GM12865 (cell line): ENCODE measurements at regions not wholly inside any gene's neighbourhood (a gene's known extent, or its start where the extent isn't known, plus 50 kb on each side); places are given as distances from the start of the nearest gene placed in this dataset.

Source experiments
- DNase-seq: peaks from one replicate; pipeline ENCODE4 v3.0.0; 2010; ENCODE audit warnings: low read depth
- H3K4me3 ChIP-seq: 2 replicates; pipeline ENCODE4 v1.5.1; 2011; ENCODE audit warnings: mild to moderate bottlenecking, low read depth, low read length, control low read depth
- TF ChIP-seq, protein P1 (sequence below): IDR thresholded peaks from 2 replicates; pipeline ENCODE4 v1.5.1; 2011; ENCODE audit warnings: low read length, control low read depth, low read depth, inconsistent platforms; ENCODE audit not compliant: insufficient read depth; ENCODE audit errors: missing control alignments

DNA sequence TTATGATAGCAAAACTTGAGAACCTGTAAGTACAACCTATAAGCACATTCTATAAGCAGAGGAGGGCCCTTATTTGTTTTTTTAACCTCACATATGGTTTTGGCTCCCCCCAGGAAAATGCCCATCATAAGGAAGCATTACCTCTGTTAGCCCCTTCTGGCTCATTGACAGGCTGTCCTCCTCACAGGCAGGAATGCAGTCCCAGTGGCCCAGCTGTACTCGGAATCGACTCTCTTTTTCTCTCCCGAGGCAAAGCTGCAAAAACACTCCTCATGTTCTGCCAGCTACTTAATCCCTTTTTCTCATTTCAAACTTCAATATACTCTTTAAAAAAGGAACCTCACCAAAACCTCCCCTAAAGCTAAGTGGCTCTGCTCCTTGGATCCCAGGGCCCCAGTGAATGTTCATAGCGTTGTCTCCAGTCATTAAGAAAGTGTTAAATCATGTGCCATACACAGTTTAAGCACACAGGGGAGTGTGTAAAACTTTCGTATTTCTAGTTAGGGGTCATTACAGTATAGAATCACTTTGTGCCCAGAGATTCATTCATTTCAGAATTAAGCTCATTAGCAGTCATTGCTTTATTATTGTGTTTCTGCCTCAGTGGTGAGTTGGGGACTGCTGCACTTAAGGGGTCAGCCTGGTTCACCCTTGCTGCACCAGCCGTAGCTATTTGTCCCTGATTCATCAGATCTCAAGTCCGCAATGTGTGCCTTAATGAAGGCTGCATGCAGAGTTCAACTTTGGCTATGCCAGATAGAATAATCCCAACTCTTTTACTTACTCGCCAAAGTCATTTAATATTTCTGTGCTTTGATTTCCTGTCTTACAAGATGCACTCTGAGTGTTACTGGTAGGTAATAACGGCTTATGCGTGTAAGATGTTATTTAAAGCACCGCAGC is 57.6 kb downstream of the JRKL start:
- TF ChIP-seq, protein P1, sequence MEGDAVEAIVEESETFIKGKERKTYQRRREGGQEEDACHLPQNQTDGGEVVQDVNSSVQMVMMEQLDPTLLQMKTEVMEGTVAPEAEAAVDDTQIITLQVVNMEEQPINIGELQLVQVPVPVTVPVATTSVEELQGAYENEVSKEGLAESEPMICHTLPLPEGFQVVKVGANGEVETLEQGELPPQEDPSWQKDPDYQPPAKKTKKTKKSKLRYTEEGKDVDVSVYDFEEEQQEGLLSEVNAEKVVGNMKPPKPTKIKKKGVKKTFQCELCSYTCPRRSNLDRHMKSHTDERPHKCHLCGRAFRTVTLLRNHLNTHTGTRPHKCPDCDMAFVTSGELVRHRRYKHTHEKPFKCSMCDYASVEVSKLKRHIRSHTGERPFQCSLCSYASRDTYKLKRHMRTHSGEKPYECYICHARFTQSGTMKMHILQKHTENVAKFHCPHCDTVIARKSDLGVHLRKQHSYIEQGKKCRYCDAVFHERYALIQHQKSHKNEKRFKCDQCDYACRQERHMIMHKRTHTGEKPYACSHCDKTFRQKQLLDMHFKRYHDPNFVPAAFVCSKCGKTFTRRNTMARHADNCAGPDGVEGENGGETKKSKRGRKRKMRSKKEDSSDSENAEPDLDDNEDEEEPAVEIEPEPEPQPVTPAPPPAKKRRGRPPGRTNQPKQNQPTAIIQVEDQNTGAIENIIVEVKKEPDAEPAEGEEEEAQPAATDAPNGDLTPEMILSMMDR: no peak
- DNase-seq: no peak
- no peak overlapping the region for H3K4me3 ChIP-seq

DNA sequence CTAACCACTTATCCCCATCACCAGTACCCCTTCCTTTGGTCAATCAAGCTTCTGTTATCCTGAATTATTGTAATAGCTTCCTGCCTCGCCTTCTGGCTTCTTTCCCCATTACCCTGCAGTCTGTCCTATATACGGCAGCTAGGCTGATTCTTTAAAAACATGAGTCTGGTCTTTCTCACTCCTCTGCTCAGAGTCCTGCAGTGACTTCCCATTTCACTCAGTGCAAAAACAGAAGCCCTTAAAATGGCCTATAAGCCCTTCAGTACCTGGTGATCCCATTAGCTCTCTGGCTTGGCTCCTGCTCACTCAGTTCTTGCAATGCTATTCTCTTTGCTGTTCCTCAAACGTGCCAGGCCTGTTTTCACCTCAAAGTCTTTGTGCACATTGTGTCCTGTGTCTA is 58.4 kb downstream of the JRKL start:
- no peak overlapping the region for H3K4me3 ChIP-seq
- no peak for DNase-seq
- TF ChIP-seq, protein P1: no peak

DNA sequence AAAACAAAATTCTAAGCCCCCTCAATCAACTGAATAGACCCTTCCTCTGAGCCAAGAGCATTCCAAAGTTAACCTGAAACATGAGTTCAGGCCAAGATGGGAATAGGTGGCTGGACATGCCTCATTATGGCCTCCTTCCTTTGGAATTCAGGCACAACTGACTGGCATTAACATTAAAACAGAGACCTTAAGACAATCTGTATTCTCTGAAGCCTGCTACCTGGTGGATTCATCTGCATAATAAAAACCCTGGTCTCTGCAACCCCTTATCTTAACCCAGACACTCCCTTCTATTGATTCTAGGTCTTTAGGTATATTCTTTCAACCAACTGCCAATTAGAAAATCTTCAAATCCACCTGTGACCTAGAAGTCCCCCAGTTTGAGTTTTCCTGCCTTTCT is 66.3 kb downstream of the JRKL start:
- no peak overlapping the region for H3K4me3 ChIP-seq
- TF ChIP-seq, protein P1: no peak

DNA sequence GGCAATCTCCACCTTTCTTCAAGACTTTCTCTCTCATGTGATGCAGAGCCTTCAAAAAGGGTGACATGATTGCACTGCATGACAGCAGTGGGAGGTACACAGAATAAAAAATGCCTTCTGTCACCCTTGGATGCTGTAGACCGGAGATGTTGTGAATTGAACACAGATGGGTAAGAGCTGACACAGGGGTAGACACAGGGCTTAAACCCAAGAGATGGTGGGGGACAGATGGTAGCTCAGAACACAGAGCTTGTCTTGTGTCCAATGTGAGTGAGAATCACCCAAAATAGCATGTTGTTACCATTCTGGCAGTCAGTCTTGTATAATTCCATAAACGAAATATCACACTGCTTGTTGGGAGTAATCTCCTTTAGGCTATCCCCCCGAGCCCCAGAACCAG is 69.9 kb downstream of the JRKL start:
- no peak overlapping the region for H3K4me3 ChIP-seq
- DNase-seq: no peak
- TF ChIP-seq, protein P1: no peak

More for the DNA sequence above, 66.3 kb downstream of the JRKL start:
- no peak for DNase-seq

DNA sequence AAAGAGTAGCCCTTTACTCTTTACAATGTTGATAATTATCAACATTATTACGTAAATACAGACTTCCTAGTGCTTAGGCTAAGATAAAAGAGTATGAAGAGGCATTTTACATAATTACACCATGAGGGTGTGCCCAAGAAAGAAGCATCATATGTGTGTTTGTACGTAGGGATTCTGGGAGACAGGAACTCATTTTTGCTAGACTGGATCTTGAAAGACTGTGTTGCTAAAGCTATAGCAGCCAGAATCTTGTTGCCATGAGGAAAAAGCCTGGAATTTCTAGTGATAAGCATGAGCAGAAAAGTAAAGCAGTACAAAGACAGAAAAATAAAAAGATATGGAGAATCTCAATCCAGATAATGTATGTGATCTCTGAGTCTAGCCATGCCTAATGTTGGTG is 72.1 kb downstream of the JRKL start:
- DNase-seq: no peak
- H3K4me3 ChIP-seq: no peak overlapping the region
- TF ChIP-seq, protein P1: no peak

DNA sequence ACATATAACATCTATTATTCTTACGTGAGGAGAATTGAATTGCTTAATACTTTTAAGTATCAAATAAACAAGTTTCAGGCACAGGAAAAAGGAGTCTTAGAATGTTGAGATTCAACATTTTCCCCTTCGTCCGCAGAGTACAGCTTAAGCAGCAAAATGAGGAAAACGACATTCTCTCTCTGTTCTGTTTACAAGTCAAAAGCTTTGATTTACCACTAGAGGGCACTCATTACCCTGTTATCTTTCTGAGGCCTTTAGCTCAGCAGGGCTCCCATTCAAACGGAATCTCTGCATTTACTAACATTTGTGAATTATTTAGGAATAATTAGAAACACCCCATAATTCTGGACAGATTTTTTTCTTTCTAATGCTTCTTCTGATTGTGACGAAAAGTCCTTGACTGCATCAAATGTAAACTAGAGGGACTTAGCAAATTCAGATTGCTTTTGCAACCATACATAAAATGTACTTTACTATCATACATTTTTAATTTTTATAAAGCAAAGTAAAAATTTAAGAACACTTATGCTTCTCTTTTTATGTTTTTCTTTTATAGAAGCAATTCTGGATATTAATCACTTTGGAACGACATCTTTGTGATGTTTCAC is 75.0 kb downstream of the JRKL start:
- peak; percentile 66 for DNase-seq
- TF ChIP-seq, protein P1: peak; percentile 66
- no peak overlapping the region for H3K4me3 ChIP-seq
